DMS114 treated with DMSO at 0.1 percent for 48 hours (cell line): ENCODE measurements at regions not wholly inside any gene's neighbourhood (a gene's known extent, or its start where the extent isn't known, plus 50 kb on each side); places are given as distances from the start of the nearest gene placed in this dataset.

Source experiments
- DNase-seq: peaks from one replicate; lab custom pipeline; 2025; ENCODE audit not compliant: unreplicated experiment; lab: John Stamatoyannopoulos, UW

DNA sequence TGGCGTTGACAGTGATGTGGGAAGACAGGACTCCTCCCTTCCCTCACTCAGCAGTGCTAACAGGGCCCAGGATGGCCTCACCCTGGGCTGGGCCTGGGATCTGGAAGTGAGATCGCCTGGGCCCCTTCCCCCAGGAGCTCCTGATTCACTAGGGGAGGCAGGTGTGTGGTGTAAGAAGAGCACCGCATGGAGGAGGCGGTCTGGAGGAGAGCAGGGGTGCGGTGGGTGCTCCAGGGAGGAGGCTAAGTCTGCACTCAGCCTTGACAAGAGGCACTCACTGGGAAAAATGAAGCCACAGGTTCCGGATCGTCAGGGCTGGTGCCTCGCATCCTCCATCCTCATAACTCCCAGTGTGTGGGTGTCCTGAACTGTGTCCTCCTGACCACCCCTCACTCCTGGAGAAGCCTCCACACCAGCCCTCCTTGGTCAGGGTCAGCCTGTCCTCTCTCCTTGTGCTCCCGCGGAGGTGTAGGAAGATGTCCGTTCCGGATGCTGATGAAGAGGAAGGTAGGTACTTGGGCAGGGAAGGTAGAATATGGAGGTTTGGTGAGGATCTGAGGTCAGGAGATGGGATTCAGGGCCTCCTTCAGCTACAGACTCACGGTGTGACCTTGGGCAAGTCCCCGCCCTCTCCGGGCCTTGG is 142.1 kb upstream of the WNT4 start:
- no peak for DNase-seq

DNA sequence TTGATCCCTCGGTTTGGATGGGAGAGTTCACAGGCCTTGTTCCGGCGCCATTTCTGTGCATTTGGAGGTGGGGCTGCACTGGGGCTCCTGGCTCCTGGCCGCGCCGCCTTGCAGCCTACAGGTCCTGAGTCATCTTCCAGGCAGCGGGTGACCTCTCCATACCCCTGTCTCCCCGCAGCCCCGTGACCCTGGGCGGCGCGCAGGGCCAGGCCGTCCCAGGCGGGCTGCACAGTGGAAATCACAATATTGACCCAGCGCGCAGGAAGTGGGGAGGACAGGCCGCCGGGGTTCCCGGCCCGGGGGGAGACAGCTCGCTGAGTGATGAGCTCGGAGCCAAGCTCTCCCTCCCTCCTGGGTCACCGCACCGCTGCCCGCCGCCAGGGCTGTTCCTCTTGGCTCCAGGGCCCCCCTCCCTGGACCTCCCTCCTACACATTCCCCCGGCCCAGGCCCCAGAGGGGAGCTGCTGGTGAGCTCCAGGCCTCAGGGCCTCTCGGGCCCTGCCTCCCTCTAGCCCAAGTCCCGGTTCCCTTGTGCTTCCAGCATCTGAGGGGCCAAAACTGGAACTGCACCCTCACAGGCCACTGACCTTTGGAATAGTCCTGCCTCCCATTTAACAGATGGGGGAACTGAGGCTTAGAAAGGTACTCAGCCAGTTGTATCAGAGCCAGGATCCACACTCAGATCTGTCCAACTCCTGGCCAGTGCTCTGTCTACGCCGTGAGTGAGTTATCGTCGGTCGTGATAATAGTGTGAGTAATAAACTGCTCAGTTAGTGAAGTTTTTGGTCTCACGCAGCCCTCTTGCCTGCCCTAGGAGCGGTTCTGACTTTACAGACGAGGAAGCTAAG is 142.9 kb upstream of the WNT4 start:
- DNase-seq: no peak

DNA sequence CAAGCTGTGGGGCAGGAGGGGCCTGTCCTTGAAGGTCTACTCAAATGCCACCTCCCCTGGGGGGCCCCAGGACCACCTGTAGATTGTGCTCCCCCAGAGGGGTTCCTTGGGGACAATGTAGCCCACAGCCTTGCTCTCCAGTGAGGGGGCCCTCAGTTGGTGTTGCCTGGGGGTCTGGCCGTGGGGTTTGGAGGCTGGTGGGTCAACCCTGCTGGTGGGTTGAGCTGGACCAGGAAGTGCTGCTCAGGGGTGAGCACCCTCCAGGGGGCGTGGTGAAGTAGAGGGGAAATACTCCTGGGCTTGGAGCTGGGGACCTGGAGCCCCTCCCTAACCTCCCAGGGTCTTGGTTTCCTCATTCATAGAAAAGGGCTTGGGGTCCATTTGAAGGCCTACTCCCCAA is 143.6 kb upstream of the WNT4 start:
- no peak for DNase-seq

DNA sequence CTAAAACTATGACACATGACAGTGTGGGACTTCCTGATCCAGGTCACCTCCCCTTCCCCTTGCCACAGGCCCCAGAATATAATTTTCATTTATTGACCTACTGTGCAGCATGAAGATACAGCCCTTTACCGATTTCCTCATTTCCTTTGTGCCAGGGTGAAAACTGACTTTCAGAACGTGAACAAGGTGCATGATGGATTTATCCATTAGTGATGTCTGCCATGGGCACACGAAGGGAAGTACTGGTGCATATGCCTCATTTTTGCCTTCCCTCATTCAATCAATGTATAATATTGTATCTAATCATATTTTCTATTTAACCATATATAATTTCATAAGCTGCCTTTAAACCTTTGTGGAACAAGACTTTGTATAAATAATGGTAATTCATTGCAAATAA is 144.4 kb upstream of the WNT4 start:
- no peak for DNase-seq

DNA sequence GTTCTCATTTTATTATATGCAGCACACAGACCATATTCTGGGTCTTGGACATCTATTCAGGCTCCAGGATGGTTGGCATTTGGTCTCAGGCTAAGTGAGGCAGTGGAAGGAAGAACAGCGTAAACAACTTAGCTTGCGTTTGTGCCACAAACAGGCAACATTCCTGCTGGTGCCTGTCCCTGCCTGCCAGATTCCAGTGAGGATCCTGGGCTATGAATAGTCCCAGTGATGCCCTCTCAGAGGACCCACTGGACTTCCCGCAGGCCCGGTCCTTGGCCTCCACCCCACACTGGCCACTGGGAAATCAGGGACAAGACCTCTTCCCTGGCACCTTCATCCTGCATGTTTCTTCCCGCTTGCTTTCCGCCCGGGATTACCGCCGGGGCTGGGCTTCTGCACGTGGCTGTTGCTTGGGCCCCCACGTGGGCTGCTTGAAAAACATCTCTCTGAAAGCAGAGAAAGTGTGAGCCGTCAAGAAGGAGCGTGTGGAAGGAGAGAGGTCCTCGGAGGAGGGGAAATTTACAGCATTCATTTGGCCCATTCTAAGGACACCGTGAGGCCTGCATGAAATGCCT is 145.1 kb upstream of the WNT4 start:
- no peak for DNase-seq

DNA sequence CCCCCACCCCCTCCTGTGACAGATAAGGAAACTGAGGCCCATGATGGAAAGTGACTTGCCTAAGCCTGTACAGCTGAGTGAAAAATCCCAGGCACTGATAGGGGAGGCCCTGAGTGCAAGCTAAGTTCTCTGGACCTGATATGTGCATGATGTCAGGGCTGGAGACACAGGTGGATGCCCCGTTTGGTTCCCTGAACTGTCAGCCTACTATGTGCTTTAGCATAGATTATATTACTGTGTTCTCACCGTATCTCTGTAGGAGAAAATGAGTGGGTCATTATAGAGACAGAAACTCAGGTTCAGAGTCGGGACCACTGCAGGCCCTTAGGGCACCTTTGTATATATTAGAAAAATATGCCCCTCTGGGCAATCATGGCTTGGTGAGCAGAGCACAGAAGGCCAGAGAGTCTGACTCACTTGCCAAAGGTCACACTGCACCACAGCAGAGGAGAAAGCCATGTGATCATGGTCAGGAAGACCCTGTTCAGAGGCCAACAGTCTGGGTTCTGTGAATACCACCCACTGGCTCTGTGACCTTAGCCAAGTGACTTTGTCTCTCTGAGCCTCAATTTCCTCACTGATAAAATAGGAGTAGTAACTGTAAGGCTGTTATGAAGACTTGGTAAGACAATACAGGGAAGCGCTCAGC is 145.8 kb upstream of the WNT4 start:
- DNase-seq: no peak

DNA sequence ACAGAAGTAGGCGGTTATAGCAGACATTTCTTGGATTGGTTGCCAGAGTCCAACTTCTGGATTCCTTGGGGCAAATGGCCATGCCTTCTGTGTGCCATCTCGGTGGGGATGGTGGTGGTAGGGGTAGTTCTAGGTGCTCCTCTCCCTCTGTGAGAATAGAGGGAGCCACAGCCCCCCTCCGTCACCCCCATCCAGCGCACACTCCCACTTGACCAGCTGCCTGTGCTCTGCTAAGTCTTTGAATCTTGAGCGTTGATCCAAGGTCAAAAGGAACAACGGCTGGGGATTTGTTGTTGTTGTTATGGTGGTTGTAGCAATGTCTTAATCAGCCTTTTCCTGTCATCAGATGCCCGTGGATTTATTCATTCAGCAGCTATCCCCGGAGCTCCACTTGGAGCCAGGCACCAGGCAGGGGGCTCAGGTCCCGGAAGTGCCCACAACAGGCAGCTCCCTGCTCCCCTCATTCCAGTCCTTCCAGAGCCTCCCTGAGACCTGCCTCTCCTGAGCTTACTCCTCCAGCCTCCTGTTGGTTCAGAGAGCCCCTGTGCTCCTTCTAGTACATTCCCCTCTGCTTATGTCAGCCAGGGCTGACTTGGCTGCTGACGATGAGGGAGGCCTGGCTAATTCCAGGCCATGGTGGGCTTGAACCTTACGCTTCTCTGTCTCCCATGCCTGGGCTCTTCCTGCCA is 146.6 kb upstream of the WNT4 start:
- no peak for DNase-seq

DNA sequence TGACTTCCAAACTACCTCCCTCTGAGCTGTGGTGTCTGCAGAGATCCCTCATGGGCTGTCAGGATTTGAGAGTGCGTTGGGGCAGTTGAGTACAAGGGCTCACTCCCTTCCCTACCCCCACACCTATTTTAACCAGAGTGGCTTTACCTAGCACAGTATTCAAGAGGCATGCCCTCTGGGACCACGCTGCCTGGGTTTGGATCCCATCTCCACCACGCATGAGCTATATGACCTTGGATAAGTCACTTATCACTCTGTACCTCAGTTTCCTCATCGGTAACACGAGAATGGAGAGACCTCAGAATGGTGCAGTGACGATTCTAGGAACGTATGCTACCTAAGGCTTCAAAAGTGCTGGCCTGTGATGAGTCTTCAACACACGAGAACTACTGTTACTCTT is 147.3 kb upstream of the WNT4 start:
- no peak for DNase-seq

DNA sequence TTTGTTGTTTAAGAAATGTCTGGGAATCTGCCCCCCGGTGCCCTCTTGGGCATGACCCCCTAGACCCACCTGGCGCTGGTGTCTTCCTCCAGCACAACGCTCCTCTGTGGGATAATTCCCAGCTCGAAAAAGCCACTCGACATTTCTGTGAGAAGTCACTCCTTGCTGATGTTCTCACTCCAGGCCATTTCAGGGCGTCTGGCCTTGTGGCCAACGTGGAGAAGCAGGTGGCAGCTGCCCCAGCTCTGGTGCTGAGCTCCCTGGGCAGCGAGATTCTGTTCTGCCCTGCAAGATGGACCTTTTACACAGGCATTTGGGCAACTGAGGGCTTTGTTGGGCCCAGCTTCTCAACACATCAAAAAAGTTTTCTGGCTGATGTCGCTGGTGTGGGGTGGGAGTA is 147.7 kb upstream of the WNT4 start:
- DNase-seq: no peak

DNA sequence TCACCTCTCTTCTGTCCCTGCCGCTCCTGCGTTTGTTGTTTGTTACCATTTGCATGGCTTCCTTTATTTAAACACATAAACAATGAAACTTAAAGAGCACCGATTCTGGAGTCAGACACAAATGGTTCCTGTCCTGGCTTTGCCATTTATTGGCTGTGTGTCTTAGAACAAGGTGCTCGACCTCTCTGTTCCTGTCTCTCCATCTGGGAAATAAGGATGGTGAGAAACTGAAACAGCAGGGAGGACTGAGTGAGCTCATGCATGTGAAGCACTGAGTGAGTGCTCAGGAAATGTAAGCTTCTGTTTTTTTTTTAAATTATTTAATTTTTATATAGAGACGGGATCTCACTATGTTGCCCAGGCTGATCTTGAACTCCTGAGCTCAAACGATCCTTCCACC is 148.2 kb upstream of the WNT4 start:
- DNase-seq: no peak

DNA sequence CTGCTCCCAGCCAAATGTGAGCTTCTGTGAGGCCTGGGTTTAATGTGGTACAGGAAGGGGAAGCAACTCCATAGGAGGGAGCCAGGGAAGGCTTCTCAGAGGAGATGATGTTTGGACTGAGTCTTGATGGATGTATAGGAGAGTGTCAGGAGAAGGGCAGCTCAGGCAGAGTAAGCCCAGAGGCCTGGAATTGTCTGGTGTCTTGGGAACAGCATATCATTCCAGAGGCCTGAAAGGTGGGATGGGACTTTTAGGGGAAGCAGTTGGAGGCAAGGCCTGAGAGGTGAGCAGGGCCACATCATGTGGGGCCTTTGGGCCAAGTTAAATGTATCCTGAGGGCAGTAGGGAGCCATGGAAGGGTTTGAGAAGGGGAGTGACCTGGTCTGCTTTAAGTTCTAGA is 148.6 kb upstream of the WNT4 start:
- no peak for DNase-seq

DNA sequence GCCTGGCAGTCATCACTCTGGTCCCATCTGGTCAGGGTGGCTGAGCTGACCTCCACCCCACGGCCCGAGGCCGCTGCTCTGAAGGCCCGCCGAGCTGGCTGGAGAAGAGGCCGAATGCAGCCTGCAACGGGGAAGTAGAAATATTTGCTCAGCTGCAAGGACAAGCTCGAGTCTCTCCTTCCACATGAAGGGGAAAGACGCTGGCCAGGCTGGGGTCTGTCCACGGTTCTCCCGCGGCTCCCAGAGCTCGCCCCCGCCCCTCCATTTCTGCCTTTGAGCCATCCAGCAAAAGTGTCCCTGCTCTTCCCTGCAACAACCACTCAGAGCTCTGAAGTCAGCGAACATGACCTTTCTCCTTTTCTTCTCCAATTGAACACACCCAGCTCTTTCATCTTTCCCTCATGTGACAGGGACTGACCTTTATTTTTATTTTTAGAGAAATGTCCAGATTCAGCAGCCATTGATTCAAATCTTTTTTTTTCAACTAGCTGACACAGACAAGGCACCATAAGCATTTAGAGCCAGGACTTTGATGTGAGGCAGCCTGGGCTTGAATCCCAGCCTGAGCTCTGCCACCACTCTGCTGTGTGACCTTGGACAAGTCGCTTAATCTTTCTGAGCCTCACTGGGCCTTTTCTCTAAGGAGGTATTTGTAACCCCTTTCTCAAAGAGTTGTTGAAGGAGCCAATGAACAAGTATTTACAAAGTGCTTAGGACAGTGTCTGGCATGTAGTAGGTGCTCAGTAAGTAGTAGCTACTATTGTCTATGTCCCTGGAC is 149.3 kb upstream of the WNT4 start:
- DNase-seq: no peak

DNA sequence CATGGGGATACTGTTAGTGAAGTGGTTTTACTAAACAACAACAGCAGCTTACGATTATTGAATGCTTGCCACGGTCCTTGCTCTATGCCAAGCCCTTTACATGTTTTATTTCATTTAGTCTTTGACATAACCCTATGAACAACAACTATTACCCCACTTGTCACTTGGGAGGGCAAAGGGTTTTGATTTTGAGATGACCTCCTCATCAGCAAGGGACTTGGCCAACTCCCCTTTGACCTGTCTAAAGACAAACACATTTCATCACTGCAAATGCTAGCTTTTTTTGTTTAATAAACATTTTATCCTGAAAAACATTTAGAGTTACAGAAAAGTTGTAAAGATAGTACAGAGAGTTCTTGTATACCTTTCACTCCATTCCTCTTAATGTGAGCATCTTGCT is 152.5 kb upstream of the WNT4 start:
- DNase-seq: no peak

DNA sequence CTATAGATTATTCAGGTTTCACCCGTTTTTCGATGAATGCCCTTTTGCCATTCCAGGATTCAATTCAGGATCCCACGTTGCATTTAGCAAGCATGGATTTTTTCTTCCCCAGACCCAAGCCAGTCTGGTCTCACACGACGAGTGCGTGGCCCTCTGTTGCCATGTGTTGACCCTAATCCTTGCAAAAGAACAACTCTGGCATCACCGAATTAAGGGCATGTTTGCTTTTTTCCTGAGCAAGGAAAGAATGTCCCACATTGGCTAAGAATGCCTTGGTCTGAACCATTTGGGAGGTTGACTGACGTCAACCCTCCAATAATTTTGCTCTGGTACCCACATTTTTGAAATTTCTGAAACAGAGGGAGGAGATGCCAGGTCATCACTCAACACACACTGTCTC is 153.0 kb upstream of the WNT4 start:
- DNase-seq: no peak

DNA sequence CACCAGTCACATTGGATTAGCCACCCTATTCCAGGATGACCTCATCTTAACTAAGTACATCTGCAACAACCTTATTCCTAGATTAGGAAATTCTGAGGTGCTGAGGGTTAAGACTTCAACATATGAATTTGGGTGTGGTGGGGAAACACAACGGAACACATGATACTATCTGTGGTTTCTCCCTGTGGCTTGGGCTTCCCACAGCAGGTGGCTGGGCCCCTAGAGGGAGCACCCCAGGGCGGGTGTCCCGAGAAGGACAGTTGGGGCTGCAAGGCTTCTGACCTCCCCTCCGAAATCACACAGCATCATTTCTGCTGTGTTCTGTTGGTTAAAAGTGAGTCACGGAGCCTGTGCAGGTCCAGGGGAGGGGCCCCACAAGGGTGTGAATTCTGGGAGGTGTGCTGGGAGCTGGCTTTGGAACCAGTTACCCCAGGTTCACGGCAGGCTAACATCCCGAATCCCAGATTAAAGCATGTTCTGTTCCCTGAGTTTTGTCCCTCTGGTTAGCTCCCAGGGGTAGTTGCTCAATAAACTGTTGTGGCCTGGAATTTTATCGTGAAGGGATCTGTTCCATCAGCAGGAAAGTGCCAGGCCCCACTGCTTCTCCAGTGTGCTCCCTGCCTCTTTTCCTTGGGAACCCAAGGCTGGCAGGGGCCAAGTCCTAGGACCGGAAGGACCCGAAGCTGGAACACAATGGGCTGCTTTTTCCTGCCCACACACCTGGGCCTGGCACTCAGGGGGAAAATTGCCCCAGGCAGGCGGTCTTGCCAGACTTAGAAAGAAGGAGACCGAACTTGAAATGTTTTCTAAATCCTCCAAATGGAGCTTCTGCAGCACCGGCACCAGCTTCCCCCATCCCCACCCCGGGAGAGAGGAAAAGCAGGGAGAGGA is 154.0 kb upstream of the WNT4 start:
- DNase-seq: no peak

DNA sequence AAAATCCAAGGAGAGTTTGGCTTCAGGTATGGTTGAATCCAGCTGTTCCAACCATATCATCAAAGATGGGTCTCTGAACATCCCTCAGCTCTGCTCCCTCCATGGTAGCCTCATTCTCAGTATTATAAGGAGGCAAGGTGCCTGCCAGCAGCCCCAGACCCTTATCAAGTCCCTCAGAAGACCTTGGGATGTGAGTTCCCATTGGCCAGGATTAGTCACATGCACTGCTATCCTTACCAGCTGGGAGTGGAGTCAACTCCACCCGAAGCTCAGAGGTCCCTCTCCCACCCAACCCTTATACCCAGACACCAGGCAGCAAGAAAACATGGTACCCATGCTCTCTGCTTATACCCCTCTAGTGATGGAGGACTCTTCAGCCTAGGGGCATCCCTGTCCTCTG is 153.7 kb upstream of the ZBTB40 start:
- no peak for DNase-seq

DNA sequence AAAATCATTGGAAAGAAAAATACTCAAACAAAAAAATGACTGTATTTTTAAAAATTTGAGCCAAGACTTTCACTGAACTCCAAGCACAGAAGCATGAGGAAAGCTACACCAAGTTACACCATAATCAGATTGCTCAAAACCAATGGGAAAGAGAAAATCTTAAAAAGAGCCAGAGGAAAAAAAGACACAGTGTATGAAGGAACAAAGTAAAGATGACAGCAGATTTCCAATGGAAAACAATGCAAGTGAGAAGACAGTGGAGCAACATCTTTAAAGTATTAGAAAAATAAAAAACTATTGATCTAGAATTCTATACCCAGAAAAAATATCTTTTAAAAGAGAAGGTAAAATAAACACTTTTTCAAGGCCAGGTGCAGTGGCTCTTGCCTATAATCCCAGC is 147.8 kb upstream of the ZBTB40 start:
- DNase-seq: no peak

DNA sequence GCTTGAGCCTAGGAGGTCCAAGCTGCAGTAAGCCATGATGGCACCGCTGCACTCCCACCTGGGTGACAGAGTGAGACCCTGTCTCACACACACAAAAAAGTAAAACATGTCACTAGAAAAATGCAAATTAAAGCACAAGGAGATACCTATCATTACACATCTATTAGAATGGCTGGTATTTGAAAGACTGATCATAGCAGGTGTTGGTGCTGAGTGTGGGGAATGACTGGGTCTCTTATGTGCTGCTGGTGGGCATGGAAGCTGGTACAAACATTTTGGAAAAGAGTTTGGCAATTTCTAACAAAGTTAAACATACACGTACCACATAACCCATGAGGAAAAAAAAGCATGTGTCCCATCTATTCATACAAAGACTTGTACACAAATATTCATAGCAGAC is 142.1 kb upstream of the ZBTB40 start:
- no peak for DNase-seq

DNA sequence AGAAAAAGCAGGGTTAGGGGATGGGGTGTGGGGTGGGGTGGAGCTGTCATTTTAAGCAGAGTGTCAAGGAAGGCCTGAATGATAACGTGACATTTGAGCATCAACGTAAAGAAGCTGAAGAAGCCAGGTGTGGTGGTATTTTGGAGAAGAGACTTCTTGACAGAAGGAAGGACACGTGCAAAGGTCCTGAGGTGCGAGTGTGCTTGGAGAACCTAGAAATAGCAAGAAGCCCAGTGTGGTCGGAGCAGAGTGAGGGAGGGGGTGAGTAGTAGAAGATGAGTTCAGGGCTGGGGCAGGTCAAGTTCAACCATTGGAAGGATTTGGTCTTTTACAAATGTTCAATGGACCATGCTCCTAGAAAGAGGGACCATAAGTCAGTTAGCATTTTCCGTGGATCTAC is 140.2 kb upstream of the ZBTB40 start:
- DNase-seq: no peak

DNA sequence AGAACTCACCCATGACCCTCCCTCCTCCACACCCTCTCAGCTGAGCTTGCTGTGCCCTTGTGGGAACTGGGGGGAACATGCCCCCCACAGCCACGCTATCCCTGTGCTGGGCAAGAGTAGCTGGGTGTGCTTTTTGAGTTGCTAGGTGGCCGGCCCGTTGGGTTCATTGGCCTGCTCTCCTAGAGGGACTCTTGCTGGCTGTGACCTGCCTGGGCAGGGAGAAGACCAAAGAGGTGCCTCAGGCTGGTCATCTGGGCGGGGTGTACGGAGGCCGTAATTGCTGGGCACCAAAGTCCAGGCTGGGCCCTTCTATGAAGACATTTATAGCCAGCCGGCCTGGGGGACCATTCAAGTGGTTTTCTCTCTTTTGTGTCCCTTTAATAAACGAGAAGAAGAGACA is 138.3 kb upstream of the ZBTB40 start:
- no peak for DNase-seq
